ENCODE measurements at regions not wholly inside any gene's neighbourhood (a gene's known extent, or its start where the extent isn't known, plus 50 kb on each side); places are given as distances from the start of the nearest gene placed in this dataset.

DNA sequence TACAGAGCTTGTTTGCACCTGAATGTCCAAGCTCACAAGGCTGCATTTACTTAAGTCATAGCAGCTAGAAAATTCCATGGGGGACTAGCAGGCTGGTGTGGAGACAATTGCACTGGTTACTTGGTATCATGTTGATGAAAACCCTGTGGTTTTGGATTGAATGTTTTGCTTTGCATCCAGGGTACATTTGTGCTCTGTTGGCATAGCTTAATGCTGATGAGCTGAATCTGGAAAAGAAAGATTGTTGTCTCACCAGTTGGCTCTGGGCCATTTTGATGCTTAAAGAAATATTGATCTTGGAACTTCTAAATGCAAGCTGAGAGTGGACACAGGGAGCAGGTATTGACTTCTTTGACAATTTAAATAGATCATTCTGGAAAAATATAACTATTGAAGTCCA is 122.5 kb upstream of the MBL2 start:
- TF ChIP-seq, protein P1, sequence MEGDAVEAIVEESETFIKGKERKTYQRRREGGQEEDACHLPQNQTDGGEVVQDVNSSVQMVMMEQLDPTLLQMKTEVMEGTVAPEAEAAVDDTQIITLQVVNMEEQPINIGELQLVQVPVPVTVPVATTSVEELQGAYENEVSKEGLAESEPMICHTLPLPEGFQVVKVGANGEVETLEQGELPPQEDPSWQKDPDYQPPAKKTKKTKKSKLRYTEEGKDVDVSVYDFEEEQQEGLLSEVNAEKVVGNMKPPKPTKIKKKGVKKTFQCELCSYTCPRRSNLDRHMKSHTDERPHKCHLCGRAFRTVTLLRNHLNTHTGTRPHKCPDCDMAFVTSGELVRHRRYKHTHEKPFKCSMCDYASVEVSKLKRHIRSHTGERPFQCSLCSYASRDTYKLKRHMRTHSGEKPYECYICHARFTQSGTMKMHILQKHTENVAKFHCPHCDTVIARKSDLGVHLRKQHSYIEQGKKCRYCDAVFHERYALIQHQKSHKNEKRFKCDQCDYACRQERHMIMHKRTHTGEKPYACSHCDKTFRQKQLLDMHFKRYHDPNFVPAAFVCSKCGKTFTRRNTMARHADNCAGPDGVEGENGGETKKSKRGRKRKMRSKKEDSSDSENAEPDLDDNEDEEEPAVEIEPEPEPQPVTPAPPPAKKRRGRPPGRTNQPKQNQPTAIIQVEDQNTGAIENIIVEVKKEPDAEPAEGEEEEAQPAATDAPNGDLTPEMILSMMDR (IDR thresholded peaks at IDR 0.05; ENCODE audit: insufficient read depth, missing control alignments), result no peak
- no peak for DNase-seq (ENCODE audit: insufficient read length, low spot score)
- no peak for FAIRE-seq

DNA sequence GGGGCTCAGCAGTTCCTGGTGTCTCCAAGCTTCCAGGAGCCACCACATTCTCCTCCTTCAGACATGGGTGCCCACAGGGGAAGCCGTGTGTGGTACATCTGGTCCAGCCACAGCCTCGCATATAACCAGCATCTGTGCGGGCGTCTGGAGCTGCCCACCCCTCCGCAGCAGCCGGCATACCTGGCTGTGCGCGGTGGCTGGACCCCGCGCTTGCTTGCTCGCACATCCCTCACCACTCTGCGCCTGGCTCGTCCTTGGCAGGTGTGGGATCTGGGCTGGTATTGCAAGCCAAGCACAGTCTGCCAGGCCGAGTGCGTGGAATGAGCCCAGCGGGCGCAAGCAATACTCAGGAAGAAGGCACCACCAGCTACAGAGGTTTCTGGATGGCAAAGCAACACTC is 117.7 kb upstream of the MBL2 start:
- no peak for FAIRE-seq
- TF ChIP-seq, protein P1 (IDR thresholded peaks at IDR 0.05; ENCODE audit: insufficient read depth, missing control alignments), result no peak
- DNase-seq (ENCODE audit: insufficient read length, low spot score), result no peak

DNA sequence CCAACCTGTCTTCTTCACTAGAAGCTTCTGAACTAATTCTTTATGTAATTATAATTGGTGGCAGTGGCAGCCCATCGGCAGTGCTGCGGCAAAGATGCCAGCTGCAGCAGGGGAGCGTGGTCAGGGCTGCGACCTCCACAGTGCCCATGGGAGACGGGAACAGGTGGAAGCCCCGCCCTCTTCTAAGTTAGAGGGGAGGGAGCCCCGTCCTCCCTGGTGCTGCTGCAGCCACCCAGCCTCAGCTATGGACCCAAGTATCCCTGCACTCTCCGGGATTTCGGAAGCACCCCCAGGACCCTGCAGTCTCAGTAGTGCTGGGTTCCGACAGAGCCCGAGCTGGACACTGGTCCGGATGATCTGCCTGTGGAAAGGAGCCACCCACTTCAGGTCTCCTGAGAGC is 117.0 kb upstream of the MBL2 start:
- DNase-seq (ENCODE audit: insufficient read length, low spot score) (no peak), FAIRE-seq (no peak)
- TF ChIP-seq, protein P1 (IDR thresholded peaks at IDR 0.05; ENCODE audit: insufficient read depth, missing control alignments), result no peak

DNA sequence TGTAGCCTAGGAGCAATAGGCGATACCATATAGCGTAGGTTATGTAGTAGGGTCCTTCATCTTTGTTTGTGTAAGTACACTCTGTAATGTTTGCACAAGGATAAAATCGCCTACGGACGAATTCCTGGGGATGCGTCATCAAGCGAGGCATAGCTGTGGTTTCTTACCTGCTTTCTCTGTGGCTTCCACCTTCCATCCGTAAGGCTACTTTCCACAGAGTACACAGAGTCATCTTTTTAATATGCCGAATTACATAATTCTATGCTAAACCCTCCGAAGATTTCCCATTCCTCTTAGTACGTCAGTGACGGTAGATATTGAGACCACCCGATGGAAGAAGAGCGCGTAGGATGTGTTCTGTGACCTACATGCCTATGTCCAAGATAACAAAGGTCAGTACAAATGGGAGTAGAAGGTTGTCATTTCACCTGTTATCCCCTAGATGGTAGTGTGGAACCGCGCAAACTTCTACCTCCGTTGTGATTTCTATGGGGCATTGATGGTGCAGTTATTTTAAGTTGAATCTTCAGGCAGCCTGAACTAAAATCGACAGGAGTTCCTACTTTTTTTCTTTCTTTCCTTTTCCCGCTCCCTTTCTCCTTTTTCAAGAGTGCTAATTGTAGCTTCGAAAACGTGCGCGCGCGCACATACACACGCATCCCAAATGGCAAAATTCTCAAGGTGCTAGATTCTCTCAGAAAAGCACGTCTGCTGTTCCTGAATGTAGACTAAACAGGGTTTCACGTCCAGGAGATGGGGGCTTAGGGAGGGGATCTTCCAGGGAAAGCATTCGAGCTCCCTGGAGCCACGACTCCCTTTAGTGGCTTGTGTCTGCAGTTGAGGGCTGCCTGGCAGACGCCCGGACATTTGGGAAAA is 111.7 kb upstream of the MBL2 start:
- peak; percentile 26 for DNase-seq (ENCODE audit: insufficient read length, low spot score)

DNA sequence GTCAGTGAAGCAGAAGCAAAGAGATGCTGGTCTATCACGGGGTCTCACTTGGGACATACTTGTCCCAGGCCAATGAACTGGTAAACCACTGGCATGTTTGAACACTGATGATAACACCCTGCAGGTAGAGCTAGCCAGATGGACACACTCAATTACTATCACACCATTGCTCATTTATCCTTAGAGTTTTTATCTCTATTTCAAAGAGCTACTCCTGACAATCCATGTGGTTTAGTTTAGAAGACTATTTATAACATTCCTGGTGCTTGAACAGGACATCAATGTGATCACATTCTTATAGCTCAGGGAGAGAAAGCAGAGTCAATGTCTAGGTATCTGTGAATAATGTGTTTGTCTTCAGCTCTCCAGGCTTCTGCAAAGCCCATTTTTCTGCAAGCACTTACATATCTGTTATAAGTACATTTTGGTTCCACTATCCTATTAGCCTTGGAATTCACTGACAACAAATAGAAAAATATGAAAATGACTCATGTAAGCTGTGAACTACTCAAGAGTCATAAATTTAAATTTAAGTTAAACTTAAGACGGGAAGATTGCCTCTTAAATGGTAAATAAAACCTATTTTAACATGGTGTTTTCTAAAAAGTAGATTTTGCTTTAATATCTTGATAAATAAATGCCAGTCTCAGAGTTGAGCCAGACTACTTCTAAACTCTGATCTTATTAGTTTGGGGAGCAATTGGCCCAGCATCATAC is 106.7 kb upstream of the MBL2 start:
- DNase-seq (ENCODE audit: insufficient read length, low spot score) (no peak), FAIRE-seq (no peak)
- TF ChIP-seq, protein P1 (IDR thresholded peaks at IDR 0.05; ENCODE audit: insufficient read depth, missing control alignments), result no peak

More for the DNA sequence above, 111.7 kb upstream of the MBL2 start:
- FAIRE-seq, result peak; percentile 95
- TF ChIP-seq, protein P1 (IDR thresholded peaks at IDR 0.05; ENCODE audit: insufficient read depth, missing control alignments), result peak; percentile 66

DNA sequence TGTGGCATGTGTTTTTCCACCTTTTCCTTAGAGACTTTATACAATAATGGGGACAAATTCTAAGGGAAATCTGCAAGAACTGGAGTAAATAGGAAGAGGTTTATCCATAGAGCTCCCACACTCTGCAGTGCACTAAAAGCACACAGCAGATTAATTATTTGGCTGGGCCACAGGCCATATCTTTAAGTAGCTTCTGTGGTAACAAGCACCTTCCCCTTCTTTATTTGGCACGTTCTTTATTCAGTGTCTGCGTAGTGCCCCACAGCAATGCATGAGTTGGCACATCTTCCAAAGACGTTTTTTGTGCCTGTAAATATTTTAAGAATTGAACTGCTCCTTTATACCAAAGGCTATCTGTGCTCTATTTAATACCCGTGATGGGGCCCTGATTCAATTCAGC is 104.9 kb upstream of the MBL2 start:
- DNase-seq (ENCODE audit: insufficient read length, low spot score) (no peak), FAIRE-seq (no peak)

More for the DNA sequence above, 104.9 kb upstream of the MBL2 start:
- TF ChIP-seq, protein P1 (IDR thresholded peaks at IDR 0.05; ENCODE audit: insufficient read depth, missing control alignments), result no peak
